GM21786 (cell line): ENCODE measurements at regions not wholly inside any gene's neighbourhood (a gene's known extent, or its start where the extent isn't known, plus 50 kb on each side); places are given as distances from the start of the nearest gene placed in this dataset.

Experiments
- ATAC-seq: cut with Tn5 transposase; IDR thresholded peaks from one replicate; pipeline ENCODE4 v1.9.1; 2021; ENCODE audit not compliant: unreplicated experiment

- no peak for ATAC-seq
Measured at GRCh38 chr15:96019114-96019513, 311.4 kb upstream of the NR2F2 start.

- ATAC-seq: no peak
Measured at GRCh38 chr15:96020133-96020532, 310.4 kb upstream of the NR2F2 start.

- ATAC-seq: no peak
Measured at GRCh38 chr15:96020797-96021196, 309.7 kb upstream of the NR2F2 start.

GRCh38 chr15:96023081-96023480, 307.4 kb upstream of the NR2F2 start:
- no peak for ATAC-seq

- no peak for ATAC-seq
Measured at GRCh38 chr15:96027501-96027900, 303.0 kb upstream of the NR2F2 start.

GRCh38 chr15:96028620-96029019, 301.9 kb upstream of the NR2F2 start:
- no peak for ATAC-seq

- no peak for ATAC-seq
Measured at GRCh38 chr15:96029172-96029571, 301.3 kb upstream of the NR2F2 start.

GRCh38 chr15:96031426-96032110, 298.9 kb upstream of the NR2F2 start:
- no peak for ATAC-seq

- ATAC-seq: no peak
Measured at GRCh38 chr15:96035091-96035490, 295.4 kb upstream of the NR2F2 start.

GRCh38 chr15:96035635-96036034, 294.9 kb upstream of the NR2F2 start:
- ATAC-seq: no peak

GRCh38 chr15:96037584-96037983, 292.9 kb upstream of the NR2F2 start:
- ATAC-seq: peak; percentile 61

GRCh38 chr15:96038131-96038530, 292.4 kb upstream of the NR2F2 start:
- ATAC-seq: no peak

- peak; percentile 38 for ATAC-seq
Measured at GRCh38 chr15:96038650-96039049, 291.9 kb upstream of the NR2F2 start.

GRCh38 chr15:96041982-96042733, 288.3 kb upstream of the NR2F2 start:
- ATAC-seq: no peak

GRCh38 chr15:96042734-96043224, 287.7 kb upstream of the NR2F2 start:
- peak; percentile 81 for ATAC-seq

- no peak for ATAC-seq
Measured at GRCh38 chr15:96043591-96044171, 286.8 kb upstream of the NR2F2 start.

- ATAC-seq: no peak
Measured at GRCh38 chr15:96046620-96047240, 283.8 kb upstream of the NR2F2 start.

- ATAC-seq: no peak
Measured at GRCh38 chr15:96047255-96047931, 283.1 kb upstream of the NR2F2 start.

GRCh38 chr15:96049323-96049722, 281.2 kb upstream of the NR2F2 start:
- no peak for ATAC-seq

- no peak for ATAC-seq
Measured at GRCh38 chr15:96049766-96050165, 280.7 kb upstream of the NR2F2 start.

GRCh38 chr15:96051598-96051997, 278.9 kb upstream of the NR2F2 start:
- ATAC-seq: no peak
